HepG2 (cell line): ENCODE measurements at regions not wholly inside any gene's neighbourhood (a gene's known extent, or its start where the extent isn't known, plus 50 kb on each side); places are given as distances from the start of the nearest gene placed in this dataset.

Experiments
- AHR ChIP-seq: IDR thresholded peaks from 2 replicates; pipeline ENCODE4 v1.6.1; 2018; ENCODE audit warnings: missing genetic modification reagents, missing compliant biosample characterization
- ARHGAP35 ChIP-seq: sonication (generic); formaldehyde crosslinking; IDR thresholded peaks from 2 replicates; pipeline ENCODE4 v1.9.0; 2022; ENCODE audit warnings: mild to moderate bottlenecking, inconsistent platforms, moderate library complexity, missing genetic modification reagents, borderline replicate concordance
- BCL6 ChIP-seq: IDR thresholded peaks from 2 replicates; pipeline ENCODE4 v1.6.1; 2016; ENCODE audit warnings: missing genetic modification reagents, missing compliant biosample characterization
- BRD4 ChIP-seq: sonication (generic); formaldehyde crosslinking; IDR thresholded peaks from 2 replicates; pipeline ENCODE4 v1.4.0; 2020; ENCODE audit warnings: missing genetic modification reagents
- ETV6 ChIP-seq: sonication (generic); formaldehyde crosslinking; conservative IDR thresholded peaks from 2 replicates; pipeline ENCODE4 v1.4.0; 2020; ENCODE audit warnings: missing genetic modification reagents
- GLMP ChIP-seq: sonication (generic); formaldehyde crosslinking; IDR thresholded peaks from 2 replicates; pipeline ENCODE4 v1.9.0; 2021; ENCODE audit warnings: missing genetic modification reagents, mild to moderate bottlenecking, borderline replicate concordance
- HINFP ChIP-seq: sonication (generic); formaldehyde crosslinking; IDR thresholded peaks from 2 replicates; pipeline ENCODE4 v1.4.0; 2020; ENCODE audit warnings: low read depth, mild to moderate bottlenecking, missing genetic modification reagents
- HNF1B ChIP-seq: sonication (generic); formaldehyde crosslinking; IDR thresholded peaks from 2 replicates; pipeline ENCODE4 v1.5.1; 2020; ENCODE audit warnings: mild to moderate bottlenecking, moderate library complexity, missing genetic modification reagents
- NR1H2 ChIP-seq: sonication (generic); formaldehyde crosslinking; IDR thresholded peaks from 2 replicates; pipeline ENCODE4 v1.8.1; 2022; ENCODE audit warnings: low read depth, missing genetic modification reagents, borderline replicate concordance
- REL ChIP-seq: sonication (generic); formaldehyde crosslinking; conservative IDR thresholded peaks from 2 replicates; pipeline ENCODE4 v1.8.0; 2022; ENCODE audit warnings: mild to moderate bottlenecking, missing genetic modification reagents, moderate library complexity
- SNAPC2 ChIP-seq: sonication (generic); formaldehyde crosslinking; IDR thresholded peaks from 2 replicates; pipeline ENCODE4 v1.8.1; 2022; ENCODE audit warnings: mild to moderate bottlenecking, missing genetic modification reagents
- XBP1 ChIP-seq: sonication (generic); formaldehyde crosslinking; IDR thresholded peaks from 2 replicates; pipeline ENCODE4 v1.5.0; 2020; ENCODE audit warnings: missing genetic modification reagents
- ZBTB46 ChIP-seq: sonication (generic); formaldehyde crosslinking; IDR thresholded peaks from 2 replicates; pipeline ENCODE4 v1.4.0; 2020; ENCODE audit warnings: mild to moderate bottlenecking, missing genetic modification reagents, borderline replicate concordance
- ZNF251 ChIP-seq: sonication (generic); formaldehyde crosslinking; IDR thresholded peaks from 2 replicates; pipeline ENCODE4 v1.9.0; 2021; ENCODE audit warnings: mild to moderate bottlenecking, missing genetic modification reagents
- ZNF556 ChIP-seq: sonication (generic); formaldehyde crosslinking; IDR thresholded peaks from 2 replicates; pipeline ENCODE4 v1.4.0; 2020; ENCODE audit warnings: mild to moderate bottlenecking, missing genetic modification reagents, borderline replicate concordance
- ZNF567 ChIP-seq: sonication (generic); formaldehyde crosslinking; IDR thresholded peaks from 2 replicates; pipeline ENCODE4 v1.8.1; 2023; ENCODE audit warnings: mild to moderate bottlenecking, missing genetic modification reagents, borderline replicate concordance
- ZNF746 ChIP-seq: sonication (generic); formaldehyde crosslinking; IDR thresholded peaks from 2 replicates; pipeline ENCODE4 v1.8.0; 2022; ENCODE audit warnings: mild to moderate bottlenecking, missing genetic modification reagents
- TF ChIP-seq, protein P1 (sequence below): sonication (generic); formaldehyde crosslinking; IDR thresholded peaks from 2 replicates; pipeline ENCODE4 v1.5.0; 2020; ENCODE audit warnings: mild to moderate bottlenecking, missing genetic modification reagents
- TF ChIP-seq, protein P2 (sequence below): sonication (generic); formaldehyde crosslinking; IDR thresholded peaks from 2 replicates; pipeline ENCODE4 v1.4.0; 2020; ENCODE audit warnings: missing genetic modification reagents, mild to moderate bottlenecking, borderline replicate concordance

DNA sequence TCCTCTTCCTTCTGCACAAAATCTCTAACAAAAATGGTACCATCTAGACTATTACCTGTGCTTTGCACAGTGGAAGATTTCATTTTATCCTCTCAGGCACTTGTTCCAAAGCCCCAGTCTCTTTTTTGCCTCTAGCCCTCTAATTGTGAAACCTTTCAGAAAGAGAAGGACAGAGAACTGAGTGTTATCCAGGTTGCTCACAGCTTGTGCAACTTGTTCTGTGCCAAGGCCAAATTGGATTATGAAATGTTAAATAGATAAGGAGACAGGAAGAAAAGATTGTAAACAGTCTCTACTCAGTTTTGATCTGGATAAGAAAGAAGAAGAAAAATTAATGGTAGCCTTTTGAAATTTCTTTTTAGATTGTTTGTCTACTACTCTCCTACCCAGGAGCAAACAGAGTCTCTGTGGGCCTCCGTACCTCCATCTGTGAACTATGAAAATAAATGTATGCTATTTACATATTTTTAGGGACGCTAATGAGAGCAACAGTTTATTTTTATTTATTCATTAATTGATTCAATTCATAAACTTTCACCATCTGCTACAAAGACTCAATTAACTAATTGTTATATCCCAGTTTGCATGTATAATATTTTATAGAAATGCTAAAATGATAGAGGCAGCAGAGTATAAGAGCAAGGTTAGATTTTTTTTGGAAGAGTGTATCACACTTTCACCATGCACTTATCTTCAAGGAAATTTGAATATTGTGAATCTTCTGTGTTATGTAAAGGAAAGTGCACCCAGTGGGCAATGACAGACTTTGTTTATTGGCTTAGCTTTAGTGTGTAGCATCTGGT lies 339.0 kb upstream of the ETAA1 start (continued):
- TF ChIP-seq ETV6 (CRISPR knock-in tag) (no peak), NR1H2 (CRISPR knock-in tag) (no peak), BRD4 (CRISPR knock-in tag) (no peak), REL (CRISPR knock-in tag) (no peak), XBP1 (CRISPR knock-in tag) (no peak), BCL6 (CRISPR knock-in tag) (peak; percentile 73), GLMP (CRISPR knock-in tag) (no peak), AHR (CRISPR knock-in tag) (no peak), ZNF556 (CRISPR knock-in tag) (no peak), ZNF567 (CRISPR knock-in tag) (no peak), ARHGAP35 (CRISPR knock-in tag) (no peak), HINFP (CRISPR knock-in tag) (no peak), ZBTB46 (no peak), ZNF746 (CRISPR knock-in tag) (no peak), HNF1B (CRISPR knock-in tag) (no peak), SNAPC2 (CRISPR knock-in tag) (0 out of 2 replicates have a peak, but pooled peaks have one; percentile 68), ZNF251 (CRISPR knock-in tag) (no peak)
- TF ChIP-seq, protein P1, sequence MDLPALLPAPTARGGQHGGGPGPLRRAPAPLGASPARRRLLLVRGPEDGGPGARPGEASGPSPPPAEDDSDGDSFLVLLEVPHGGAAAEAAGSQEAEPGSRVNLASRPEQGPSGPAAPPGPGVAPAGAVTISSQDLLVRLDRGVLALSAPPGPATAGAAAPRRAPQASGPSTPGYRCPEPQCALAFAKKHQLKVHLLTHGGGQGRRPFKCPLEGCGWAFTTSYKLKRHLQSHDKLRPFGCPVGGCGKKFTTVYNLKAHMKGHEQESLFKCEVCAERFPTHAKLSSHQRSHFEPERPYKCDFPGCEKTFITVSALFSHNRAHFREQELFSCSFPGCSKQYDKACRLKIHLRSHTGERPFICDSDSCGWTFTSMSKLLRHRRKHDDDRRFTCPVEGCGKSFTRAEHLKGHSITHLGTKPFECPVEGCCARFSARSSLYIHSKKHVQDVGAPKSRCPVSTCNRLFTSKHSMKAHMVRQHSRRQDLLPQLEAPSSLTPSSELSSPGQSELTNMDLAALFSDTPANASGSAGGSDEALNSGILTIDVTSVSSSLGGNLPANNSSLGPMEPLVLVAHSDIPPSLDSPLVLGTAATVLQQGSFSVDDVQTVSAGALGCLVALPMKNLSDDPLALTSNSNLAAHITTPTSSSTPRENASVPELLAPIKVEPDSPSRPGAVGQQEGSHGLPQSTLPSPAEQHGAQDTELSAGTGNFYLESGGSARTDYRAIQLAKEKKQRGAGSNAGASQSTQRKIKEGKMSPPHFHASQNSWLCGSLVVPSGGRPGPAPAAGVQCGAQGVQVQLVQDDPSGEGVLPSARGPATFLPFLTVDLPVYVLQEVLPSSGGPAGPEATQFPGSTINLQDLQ: no peak
- TF ChIP-seq, protein P2, sequence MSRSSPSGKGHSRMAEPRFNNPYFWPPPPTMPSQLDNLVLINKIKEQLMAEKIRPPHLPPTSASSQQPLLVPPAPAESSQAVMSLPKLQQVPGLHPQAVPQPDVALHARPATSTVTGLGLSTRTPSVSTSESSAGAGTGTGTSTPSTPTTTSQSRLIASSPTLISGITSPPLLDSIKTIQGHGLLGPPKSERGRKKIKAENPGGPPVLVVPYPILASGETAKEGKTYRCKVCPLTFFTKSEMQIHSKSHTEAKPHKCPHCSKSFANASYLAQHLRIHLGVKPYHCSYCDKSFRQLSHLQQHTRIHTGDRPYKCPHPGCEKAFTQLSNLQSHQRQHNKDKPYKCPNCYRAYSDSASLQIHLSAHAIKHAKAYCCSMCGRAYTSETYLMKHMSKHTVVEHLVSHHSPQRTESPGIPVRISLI (CRISPR knock-in tag): peak; percentile 36; the same call in 1 of the 2 replicates
